ENCODE measurements at regions not wholly inside any gene's neighbourhood (a gene's known extent, or its start where the extent isn't known, plus 50 kb on each side); places are given as distances from the start of the nearest gene placed in this dataset.

- Histone ChIP-seq H3K4me3 (ENCODE audit: low read depth in 1 of 2, low read length in 2 of 2) (no peak overlapping the region), H3K9me3 (ENCODE audit: control insufficient read depth in 2 of 2, insufficient read depth in 1 of 2, low read depth in 1 of 2, low read length in 1 of 2) (peaks cover 3 to 6% of the 10 kb centered on the region in 2 donors), H3K4me1 (ENCODE audit: control insufficient read depth in 2 of 2, insufficient read depth in 2 of 2, low read length in 1 of 2) (no peaks in the 10 kb centered on the region), H3K27ac (ENCODE audit: low read depth in 2 of 2, low read length in 1 of 2) (no peak overlapping the region), H3K27me3 (ENCODE audit: control insufficient read depth in 1 of 2, insufficient read depth in 2 of 2, low read length in 2 of 2) (no peaks in the 10 kb centered on the region), H3K36me3 (ENCODE audit: control insufficient read depth in 2 of 2, insufficient read depth in 2 of 2, low read length in 1 of 2) (no peaks in the 10 kb centered on the region)
- WGBS, 2 donors = 64 to 69% methylated on average over 3 of the region's 3 CpGs
Measured at GRCh38 chr18:39806525-39806924, 2148.5 kb upstream of the PIK3C3 start.

- WGBS, 2 donors = 53 to 65% methylated on average over 1 of the region's 1 CpG
- Histone ChIP-seq H3K9me3 (ENCODE audit: control insufficient read depth in 2 of 2, insufficient read depth in 1 of 2, low read depth in 1 of 2, low read length in 1 of 2) (peaks cover 3 to 8% of the 10 kb centered on the region in 2 donors), H3K27ac (ENCODE audit: low read depth in 2 of 2, low read length in 1 of 2) (no peak overlapping the region), H3K27me3 (ENCODE audit: control insufficient read depth in 1 of 2, insufficient read depth in 2 of 2, low read length in 2 of 2) (no peaks in the 10 kb centered on the region), H3K36me3 (ENCODE audit: control insufficient read depth in 2 of 2, insufficient read depth in 2 of 2, low read length in 1 of 2) (no peaks in the 10 kb centered on the region), H3K4me1 (ENCODE audit: control insufficient read depth in 2 of 2, insufficient read depth in 2 of 2, low read length in 1 of 2) (no peaks in the 10 kb centered on the region), H3K4me3 (ENCODE audit: low read depth in 1 of 2, low read length in 2 of 2) (no peak overlapping the region)
Measured at GRCh38 chr18:39805218-39805617, 2149.8 kb upstream of the PIK3C3 start.

DNA sequence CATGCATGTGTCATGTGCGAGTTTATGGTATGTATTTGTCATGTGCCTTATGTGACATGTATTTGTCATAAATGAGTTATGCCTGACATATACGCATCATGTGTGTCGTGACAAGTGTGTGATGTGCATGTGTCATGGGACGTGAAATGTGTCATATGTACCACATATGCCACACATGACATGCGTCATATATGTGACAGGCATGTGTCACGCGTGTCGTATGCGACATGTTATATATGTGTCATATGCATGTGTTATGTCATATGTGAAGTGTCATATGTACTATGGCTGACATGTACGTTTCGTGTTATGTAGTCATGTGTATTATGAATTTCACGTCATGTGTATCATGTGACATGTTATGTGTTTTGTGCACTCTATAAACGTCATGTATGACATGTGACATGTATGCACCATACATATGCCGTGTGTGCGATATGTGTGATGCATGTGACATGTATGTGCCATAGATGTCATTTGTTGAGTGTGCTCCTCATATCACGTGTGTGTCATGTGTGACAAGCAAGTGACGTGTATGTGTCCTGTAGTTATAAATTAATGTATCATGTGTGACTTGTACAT lies 2152.3 kb upstream of the PIK3C3 start:
- H3K4me1 ChIP-seq (ENCODE audit: control insufficient read depth in 2 of 2, insufficient read depth in 2 of 2, low read length in 1 of 2) = no peaks in the 10 kb centered on the region
- WGBS, 2 donors = 88 to 90% methylated on average over 17 of the region's 17 CpGs

DNA sequence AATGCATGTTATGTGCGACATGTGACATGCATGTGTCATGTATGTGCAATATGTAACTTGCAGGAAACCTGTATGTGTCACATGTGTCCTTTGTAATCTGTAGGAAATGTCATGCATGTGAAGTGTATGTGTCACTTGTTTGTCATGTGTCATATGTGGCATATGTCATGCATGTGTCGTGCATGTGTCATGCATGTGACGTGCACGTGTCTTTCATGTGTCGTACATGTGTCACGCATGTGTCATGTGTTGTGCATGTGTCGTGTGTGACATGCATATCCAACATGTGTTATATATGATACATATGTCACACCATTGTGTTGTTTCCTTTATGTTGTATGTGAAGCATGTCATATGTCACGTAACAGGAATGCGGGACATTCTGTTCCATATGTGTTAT lies 2153.2 kb upstream of the PIK3C3 start:
- Histone ChIP-seq H3K9me3 (ENCODE audit: control insufficient read depth in 2 of 2, insufficient read depth in 1 of 2, low read depth in 1 of 2, low read length in 1 of 2) (peaks cover 0 to 8% of the 10 kb centered on the region in 2 donors), H3K36me3 (ENCODE audit: control insufficient read depth in 2 of 2, insufficient read depth in 2 of 2, low read length in 1 of 2) (no peaks in the 10 kb centered on the region), H3K4me1 (ENCODE audit: control insufficient read depth in 2 of 2, insufficient read depth in 2 of 2, low read length in 1 of 2) (no peaks in the 10 kb centered on the region), H3K27ac (ENCODE audit: low read depth in 2 of 2, low read length in 1 of 2) (no peak overlapping the region), H3K27me3 (ENCODE audit: control insufficient read depth in 1 of 2, insufficient read depth in 2 of 2, low read length in 2 of 2) (no peaks in the 10 kb centered on the region), H3K4me3 (ENCODE audit: low read depth in 1 of 2, low read length in 2 of 2) (no peak overlapping the region)
- WGBS, 2 donors = 92 to 94% methylated on average over 9 of the region's 9 CpGs

More for the DNA sequence above, 2152.3 kb upstream of the PIK3C3 start:
- H3K27ac ChIP-seq (ENCODE audit: low read depth in 2 of 2, low read length in 1 of 2) = no peak overlapping the region
- no peak overlapping the region for H3K4me3 ChIP-seq (ENCODE audit: low read depth in 1 of 2, low read length in 2 of 2)
- H3K27me3 ChIP-seq (ENCODE audit: control insufficient read depth in 1 of 2, insufficient read depth in 2 of 2, low read length in 2 of 2) = no peaks in the 10 kb centered on the region
- no peaks in the 10 kb centered on the region for H3K36me3 ChIP-seq (ENCODE audit: control insufficient read depth in 2 of 2, insufficient read depth in 2 of 2, low read length in 1 of 2)
- H3K9me3 ChIP-seq (ENCODE audit: control insufficient read depth in 2 of 2, insufficient read depth in 1 of 2, low read depth in 1 of 2, low read length in 1 of 2) = peaks cover 0 to 8% of the 10 kb centered on the region in 2 donors

- no peak overlapping the region for H3K4me3 ChIP-seq (ENCODE audit: low read depth in 1 of 2, low read length in 2 of 2)
- peaks cover 0 to 8% of the 10 kb centered on the region in 2 donors for H3K9me3 ChIP-seq (ENCODE audit: control insufficient read depth in 2 of 2, insufficient read depth in 1 of 2, low read depth in 1 of 2, low read length in 1 of 2)
- 93 to 96% methylated on average over 15 of the region's 15 CpGs for WGBS, 2 donors
Measured at GRCh38 chr18:39801010-39801409, 2154.0 kb upstream of the PIK3C3 start.

GRCh38 chr18:39799006-39799405 lies 2156.0 kb upstream of the PIK3C3 start:
- 40 to 41% methylated on average over 9 of the region's 9 CpGs for WGBS, 2 donors
- Histone ChIP-seq H3K4me3 (ENCODE audit: low read depth in 1 of 2, low read length in 2 of 2) (peak overlapping the region in 1 of 2 donors; percentile 62), H3K4me1 (ENCODE audit: control insufficient read depth in 2 of 2, insufficient read depth in 2 of 2, low read length in 1 of 2) (peaks cover 0 to 3% of the 10 kb centered on the region in 2 donors), H3K36me3 (ENCODE audit: control insufficient read depth in 2 of 2, insufficient read depth in 2 of 2, low read length in 1 of 2) (no peaks in the 10 kb centered on the region), H3K9me3 (ENCODE audit: control insufficient read depth in 2 of 2, insufficient read depth in 1 of 2, low read depth in 1 of 2, low read length in 1 of 2) (peaks cover 0 to 8% of the 10 kb centered on the region in 2 donors), H3K27me3 (ENCODE audit: control insufficient read depth in 1 of 2, insufficient read depth in 2 of 2, low read length in 2 of 2) (no peaks in the 10 kb centered on the region), H3K27ac (ENCODE audit: low read depth in 2 of 2, low read length in 1 of 2) (no peak overlapping the region)

More at GRCh38 chr18:39801010-39801409, 2154.0 kb upstream of the PIK3C3 start:
- no peaks in the 10 kb centered on the region for H3K27me3 ChIP-seq (ENCODE audit: control insufficient read depth in 1 of 2, insufficient read depth in 2 of 2, low read length in 2 of 2)
- no peaks in the 10 kb centered on the region for H3K36me3 ChIP-seq (ENCODE audit: control insufficient read depth in 2 of 2, insufficient read depth in 2 of 2, low read length in 1 of 2)
- H3K4me1 ChIP-seq (ENCODE audit: control insufficient read depth in 2 of 2, insufficient read depth in 2 of 2, low read length in 1 of 2) = peaks cover 0 to 2% of the 10 kb centered on the region in 2 donors
- H3K27ac ChIP-seq (ENCODE audit: low read depth in 2 of 2, low read length in 1 of 2) = no peak overlapping the region

DNA sequence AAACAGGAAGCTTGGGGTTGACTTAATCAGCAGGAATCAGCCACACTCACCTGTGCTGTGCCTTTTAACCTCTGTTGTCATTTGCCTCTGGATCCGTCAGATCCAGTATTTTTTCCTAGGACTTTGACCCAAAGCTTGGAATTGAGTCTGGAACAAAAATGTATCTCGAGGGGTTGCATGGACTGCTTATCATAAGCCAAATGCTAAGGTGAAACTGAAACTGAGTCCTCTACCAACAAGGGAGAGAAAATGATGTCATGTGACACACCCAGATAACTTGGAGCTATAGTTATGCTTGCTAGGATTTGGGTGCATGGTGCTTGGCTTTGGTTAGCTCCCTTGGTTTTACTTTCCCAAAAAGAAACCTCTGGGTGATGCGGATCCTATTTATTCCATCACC lies 2158.6 kb upstream of the PIK3C3 start:
- Histone ChIP-seq H3K4me3 (ENCODE audit: low read depth in 1 of 2, low read length in 2 of 2) (no peak overlapping the region), H3K27me3 (ENCODE audit: control insufficient read depth in 1 of 2, insufficient read depth in 2 of 2, low read length in 2 of 2) (no peaks in the 10 kb centered on the region), H3K9me3 (ENCODE audit: control insufficient read depth in 2 of 2, insufficient read depth in 1 of 2, low read depth in 1 of 2, low read length in 1 of 2) (peaks cover 0 to 2% of the 10 kb centered on the region in 2 donors), H3K4me1 (ENCODE audit: control insufficient read depth in 2 of 2, insufficient read depth in 2 of 2, low read length in 1 of 2) (peaks cover 0 to 3% of the 10 kb centered on the region in 2 donors), H3K36me3 (ENCODE audit: control insufficient read depth in 2 of 2, insufficient read depth in 2 of 2, low read length in 1 of 2) (no peaks in the 10 kb centered on the region), H3K27ac (ENCODE audit: low read depth in 2 of 2, low read length in 1 of 2) (no peak overlapping the region)
- whole genome bisulfite sequencing, 2 donors = 73 to 76% methylated on average over 3 of the region's 3 CpGs

GRCh38 chr18:39795350-39795749 lies 2159.7 kb upstream of the PIK3C3 start:
- Histone ChIP-seq H3K4me3 (ENCODE audit: low read depth in 1 of 2, low read length in 2 of 2) (no peak overlapping the region), H3K27ac (ENCODE audit: low read depth in 2 of 2, low read length in 1 of 2) (no peak overlapping the region), H3K4me1 (ENCODE audit: control insufficient read depth in 2 of 2, insufficient read depth in 2 of 2, low read length in 1 of 2) (peaks cover 0 to 3% of the 10 kb centered on the region in 2 donors), H3K9me3 (ENCODE audit: control insufficient read depth in 2 of 2, insufficient read depth in 1 of 2, low read depth in 1 of 2, low read length in 1 of 2) (no peaks in the 10 kb centered on the region), H3K36me3 (ENCODE audit: control insufficient read depth in 2 of 2, insufficient read depth in 2 of 2, low read length in 1 of 2) (no peaks in the 10 kb centered on the region), H3K27me3 (ENCODE audit: control insufficient read depth in 1 of 2, insufficient read depth in 2 of 2, low read length in 2 of 2) (no peaks in the 10 kb centered on the region)
- 73 to 76% methylated on average over 1 of the region's 1 CpG for WGBS, 2 donors

DNA sequence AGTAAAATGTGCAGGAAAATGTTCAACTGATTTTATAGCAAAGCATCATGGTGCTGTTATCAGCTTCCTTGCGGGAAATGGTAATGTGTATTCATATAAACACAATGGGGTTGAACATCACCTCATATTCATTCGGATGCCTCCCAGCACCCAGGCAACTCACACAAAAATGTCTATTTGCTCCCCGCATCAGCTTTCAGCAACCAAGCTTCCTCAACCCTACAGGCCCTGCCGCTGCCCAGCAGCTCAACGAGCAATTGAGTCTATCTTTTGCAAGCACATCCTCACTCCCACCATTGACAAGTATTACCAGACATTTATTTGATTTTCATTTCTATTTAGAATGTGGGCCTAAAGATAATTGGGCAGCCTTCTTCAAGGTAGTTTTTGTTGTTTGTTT lies 2161.4 kb upstream of the PIK3C3 start:
- peaks cover 0 to 3% of the 10 kb centered on the region in 2 donors for H3K4me1 ChIP-seq (ENCODE audit: control insufficient read depth in 2 of 2, insufficient read depth in 2 of 2, low read length in 1 of 2)
- no peaks in the 10 kb centered on the region for H3K27me3 ChIP-seq (ENCODE audit: control insufficient read depth in 1 of 2, insufficient read depth in 2 of 2, low read length in 2 of 2)
- 93 to 96% methylated on average over 5 of the region's 5 CpGs for WGBS, 2 donors
- H3K36me3 ChIP-seq (ENCODE audit: control insufficient read depth in 2 of 2, insufficient read depth in 2 of 2, low read length in 1 of 2) = no peaks in the 10 kb centered on the region
- no peaks in the 10 kb centered on the region for H3K9me3 ChIP-seq (ENCODE audit: control insufficient read depth in 2 of 2, insufficient read depth in 1 of 2, low read depth in 1 of 2, low read length in 1 of 2)
- no peak overlapping the region for H3K4me3 ChIP-seq (ENCODE audit: low read depth in 1 of 2, low read length in 2 of 2)
- H3K27ac ChIP-seq (ENCODE audit: low read depth in 2 of 2, low read length in 1 of 2) = no peak overlapping the region

- Histone ChIP-seq H3K9me3 (ENCODE audit: control insufficient read depth in 2 of 2, insufficient read depth in 1 of 2, low read depth in 1 of 2, low read length in 1 of 2) (no peaks in the 10 kb centered on the region), H3K4me1 (ENCODE audit: control insufficient read depth in 2 of 2, insufficient read depth in 2 of 2, low read length in 1 of 2) (no peaks in the 10 kb centered on the region), H3K36me3 (ENCODE audit: control insufficient read depth in 2 of 2, insufficient read depth in 2 of 2, low read length in 1 of 2) (no peaks in the 10 kb centered on the region), H3K27me3 (ENCODE audit: control insufficient read depth in 1 of 2, insufficient read depth in 2 of 2, low read length in 2 of 2) (no peaks in the 10 kb centered on the region), H3K27ac (ENCODE audit: low read depth in 2 of 2, low read length in 1 of 2) (no peak overlapping the region), H3K4me3 (ENCODE audit: low read depth in 1 of 2, low read length in 2 of 2) (no peak overlapping the region)
- 75 to 83% methylated on average over 1 of the region's 1 CpG for WGBS, 2 donors
Measured at GRCh38 chr18:39788383-39788782, 2166.7 kb upstream of the PIK3C3 start.

Measured in esophagus (tissue), 2 donors.